ENCODE measurements at regions not wholly inside any gene's neighbourhood (a gene's known extent, or its start where the extent isn't known, plus 50 kb on each side); places are given as distances from the start of the nearest gene placed in this dataset.

GRCh38 chr4:34766935-34767334, 1477.4 kb downstream of the ARAP2 start:
- POLR2A ChIA-PET, result no interaction called here
- Mint-ChIP-seq H3K27me3 (no peaks in the 10 kb centered on the region), H3K4me1 (no peaks in the 10 kb centered on the region), H3K27ac (no peak overlapping the region), H3K4me3 (no peak overlapping the region), H3K36me3 (ENCODE audit: low read depth) (no peaks in the 10 kb centered on the region), H3K9me3 (ENCODE audit: low read depth) (peaks cover 6% of the 10 kb centered on the region)
- DNase-seq, result no peak
- CTCF ChIA-PET, result interaction anchor here (0.6 kb wide), 1 partner anchor 1399 kb away, joined by 4 read pairs; no protein-coding TSS in a partner anchor
- intact Hi-C loops (cut with DNase I, micrococcal nuclease), result loop anchor here in 1 of 2 experiments (2.0 kb wide), 1 partner anchor 14 kb away; no protein-coding TSS in a partner anchor
- no peak for ATAC-seq

GRCh38 chr4:34767407-34767806, 1476.9 kb downstream of the ARAP2 start:
- DNase-seq, result no peak
- Mint-ChIP-seq H3K9me3 (ENCODE audit: low read depth) (peaks cover 6% of the 10 kb centered on the region), H3K27me3 (no peaks in the 10 kb centered on the region), H3K4me3 (no peak overlapping the region), H3K4me1 (no peaks in the 10 kb centered on the region), H3K36me3 (ENCODE audit: low read depth) (no peaks in the 10 kb centered on the region), H3K27ac (no peak overlapping the region)
- CTCF ChIA-PET, result no interaction called here
- ATAC-seq, result no peak
- intact Hi-C loops (cut with DNase I, micrococcal nuclease), result loop anchor here in 1 of 2 experiments (2.0 kb wide), 1 partner anchor 13 kb away; no protein-coding TSS in a partner anchor
- POLR2A ChIA-PET, result no interaction called here

GRCh38 chr4:34771632-34772031, 1472.7 kb downstream of the ARAP2 start:
- DNase-seq (no peak), ATAC-seq (no peak)
- Mint-ChIP-seq H3K27me3 (no peaks in the 10 kb centered on the region), H3K27ac (no peak overlapping the region), H3K4me3 (no peak overlapping the region), H3K4me1 (no peaks in the 10 kb centered on the region), H3K36me3 (ENCODE audit: low read depth) (no peaks in the 10 kb centered on the region), H3K9me3 (ENCODE audit: low read depth) (peaks cover 3% of the 10 kb centered on the region)
- ChIA-PET CTCF (no interaction called here), POLR2A (no interaction called here)
- intact Hi-C loops (cut with DNase I, micrococcal nuclease), result no loop called here

- H3K36me3 Mint-ChIP-seq (ENCODE audit: low read depth), result no peaks in the 10 kb centered on the region
- no peaks in the 10 kb centered on the region for H3K4me1 Mint-ChIP-seq
- ATAC-seq (no peak), DNase-seq (no peak)
- intact Hi-C loops (cut with DNase I, micrococcal nuclease), result no loop called here
- ChIA-PET POLR2A (no interaction called here), CTCF (no interaction called here)
- no peak overlapping the region for H3K4me3 Mint-ChIP-seq
- H3K27ac Mint-ChIP-seq, result no peak overlapping the region
- no peaks in the 10 kb centered on the region for H3K27me3 Mint-ChIP-seq
- peaks cover 8% of the 10 kb centered on the region for H3K9me3 Mint-ChIP-seq (ENCODE audit: low read depth)
Measured at GRCh38 chr4:34790131-34790530, 1454.2 kb downstream of the ARAP2 start.

GRCh38 chr4:34791209-34791608, 1453.1 kb downstream of the ARAP2 start:
- ChIA-PET POLR2A (no interaction called here), CTCF (no interaction called here)
- intact Hi-C loops (cut with DNase I, micrococcal nuclease), result no loop called here

GRCh38 chr4:34800953-34801352, 1443.4 kb downstream of the ARAP2 start:
- ATAC-seq (no peak), DNase-seq (no peak)
- Mint-ChIP-seq H3K4me3 (no peak overlapping the region), H3K9me3 (ENCODE audit: low read depth) (peaks cover 11% of the 10 kb centered on the region), H3K4me1 (no peaks in the 10 kb centered on the region), H3K27ac (no peak overlapping the region), H3K27me3 (no peaks in the 10 kb centered on the region), H3K36me3 (ENCODE audit: low read depth) (no peaks in the 10 kb centered on the region)
- intact Hi-C loops (cut with DNase I, micrococcal nuclease), result no loop called here
- CTCF ChIA-PET, result interaction anchor here (1.5 kb wide), 1 partner anchor 15 kb away, joined by 3 read pairs; no protein-coding TSS in a partner anchor
- POLR2A ChIA-PET, result no interaction called here

More at GRCh38 chr4:34791209-34791608, 1453.1 kb downstream of the ARAP2 start:
- no peak for DNase-seq
- no peak for ATAC-seq
- peaks cover 13% of the 10 kb centered on the region for H3K9me3 Mint-ChIP-seq (ENCODE audit: low read depth)
- no peaks in the 10 kb centered on the region for H3K27me3 Mint-ChIP-seq
- H3K4me3 Mint-ChIP-seq, result no peak overlapping the region
- no peaks in the 10 kb centered on the region for H3K4me1 Mint-ChIP-seq
- no peak overlapping the region for H3K27ac Mint-ChIP-seq
- H3K36me3 Mint-ChIP-seq (ENCODE audit: low read depth), result no peaks in the 10 kb centered on the region

GRCh38 chr4:34814266-34814665, 1430.0 kb downstream of the ARAP2 start:
- Mint-ChIP-seq H3K9me3 (ENCODE audit: low read depth) (peaks cover 12% of the 10 kb centered on the region), H3K27ac (no peak overlapping the region), H3K4me1 (no peaks in the 10 kb centered on the region), H3K4me3 (no peak overlapping the region), H3K27me3 (no peaks in the 10 kb centered on the region), H3K36me3 (ENCODE audit: low read depth) (no peaks in the 10 kb centered on the region)
- CTCF ChIA-PET, result interaction anchor here (0.7 kb wide), 1 partner anchor 672 kb away, joined by 3 read pairs; no protein-coding TSS in a partner anchor
- no peak for ATAC-seq
- intact Hi-C loops (cut with DNase I, micrococcal nuclease), result no loop called here
- POLR2A ChIA-PET, result no interaction called here
- no peak for DNase-seq

GRCh38 chr4:34824515-34824914, 1419.8 kb downstream of the ARAP2 start:
- no peak overlapping the region for H3K27ac Mint-ChIP-seq

GRCh38 chr4:34826660-34827059, 1417.7 kb downstream of the ARAP2 start:
- H3K9me3 Mint-ChIP-seq (ENCODE audit: low read depth), result peaks cover 5% of the 10 kb centered on the region
- ATAC-seq (no peak), DNase-seq (no peak)
- no peak overlapping the region for H3K27ac Mint-ChIP-seq
- CTCF ChIA-PET, result no interaction called here
- POLR2A ChIA-PET, result no interaction called here
- intact Hi-C loops (cut with DNase I, micrococcal nuclease), result no loop called here
- no peaks in the 10 kb centered on the region for H3K27me3 Mint-ChIP-seq
- no peaks in the 10 kb centered on the region for H3K4me1 Mint-ChIP-seq
- no peak overlapping the region for H3K4me3 Mint-ChIP-seq
- no peaks in the 10 kb centered on the region for H3K36me3 Mint-ChIP-seq (ENCODE audit: low read depth)

More at GRCh38 chr4:34824515-34824914, 1419.8 kb downstream of the ARAP2 start:
- ATAC-seq (no peak), DNase-seq (no peak)
- CTCF ChIA-PET, result no interaction called here
- Mint-ChIP-seq H3K9me3 (ENCODE audit: low read depth) (peaks cover 10% of the 10 kb centered on the region), H3K4me3 (no peak overlapping the region), H3K36me3 (ENCODE audit: low read depth) (no peaks in the 10 kb centered on the region), H3K27me3 (no peaks in the 10 kb centered on the region), H3K4me1 (no peaks in the 10 kb centered on the region)
- POLR2A ChIA-PET, result no interaction called here
- intact Hi-C loops (cut with DNase I, micrococcal nuclease), result no loop called here

- ChIA-PET POLR2A (no interaction called here), CTCF (no interaction called here)
- Mint-ChIP-seq H3K36me3 (ENCODE audit: low read depth) (no peaks in the 10 kb centered on the region), H3K4me3 (no peak overlapping the region), H3K4me1 (no peaks in the 10 kb centered on the region), H3K27ac (no peak overlapping the region), H3K27me3 (no peaks in the 10 kb centered on the region), H3K9me3 (ENCODE audit: low read depth) (no peaks in the 10 kb centered on the region)
- DNase-seq (no peak), ATAC-seq (no peak)
- intact Hi-C loops (cut with DNase I, micrococcal nuclease), result no loop called here
Measured at GRCh38 chr4:34845926-34846325, 1398.4 kb downstream of the ARAP2 start.

- intact Hi-C loops (cut with DNase I, micrococcal nuclease), result no loop called here
- no peaks in the 10 kb centered on the region for H3K4me1 Mint-ChIP-seq
- H3K4me3 Mint-ChIP-seq, result no peak overlapping the region
- no peaks in the 10 kb centered on the region for H3K36me3 Mint-ChIP-seq (ENCODE audit: low read depth)
- ATAC-seq, result no peak
- POLR2A ChIA-PET, result no interaction called here
- CTCF ChIA-PET, result no interaction called here
- H3K27ac Mint-ChIP-seq, result no peak overlapping the region
- DNase-seq, result no peak
- H3K27me3 Mint-ChIP-seq, result no peaks in the 10 kb centered on the region
- no peaks in the 10 kb centered on the region for H3K9me3 Mint-ChIP-seq (ENCODE audit: low read depth)
Measured at GRCh38 chr4:34850421-34850820, 1393.9 kb downstream of the ARAP2 start.

GRCh38 chr4:34850968-34851367, 1393.3 kb downstream of the ARAP2 start:
- no peak overlapping the region for H3K27ac Mint-ChIP-seq
- DNase-seq (no peak), ATAC-seq (no peak)
- no peaks in the 10 kb centered on the region for H3K9me3 Mint-ChIP-seq (ENCODE audit: low read depth)
- H3K4me3 Mint-ChIP-seq, result no peak overlapping the region
- CTCF ChIA-PET, result no interaction called here
- H3K36me3 Mint-ChIP-seq (ENCODE audit: low read depth), result no peaks in the 10 kb centered on the region
- H3K27me3 Mint-ChIP-seq, result no peaks in the 10 kb centered on the region
- H3K4me1 Mint-ChIP-seq, result no peaks in the 10 kb centered on the region
- intact Hi-C loops (cut with DNase I, micrococcal nuclease), result no loop called here
- POLR2A ChIA-PET, result no interaction called here

- DNase-seq (no peak), ATAC-seq (no peak)
- no peaks in the 10 kb centered on the region for H3K27me3 Mint-ChIP-seq
- H3K27ac Mint-ChIP-seq, result no peak overlapping the region
- H3K9me3 Mint-ChIP-seq (ENCODE audit: low read depth), result no peaks in the 10 kb centered on the region
- H3K4me3 Mint-ChIP-seq, result no peak overlapping the region
- H3K36me3 Mint-ChIP-seq (ENCODE audit: low read depth), result no peaks in the 10 kb centered on the region
- POLR2A ChIA-PET, result no interaction called here
- H3K4me1 Mint-ChIP-seq, result no peaks in the 10 kb centered on the region
- CTCF ChIA-PET, result no interaction called here
- intact Hi-C loops (cut with DNase I, micrococcal nuclease), result no loop called here
Measured at GRCh38 chr4:34851411-34851810, 1392.9 kb downstream of the ARAP2 start.
